Psoas muscle (tissue), 7 donors: ENCODE measurements at regions not wholly inside any gene's neighbourhood (a gene's known extent, or its start where the extent isn't known, plus 50 kb on each side); places are given as distances from the start of the nearest gene placed in this dataset.

Source experiments
- ATAC-seq, 4 donors: fragments of 200-7000 bp; cut with Tn5 transposase; one replicate each; pipeline ENCODE4 v1.9.1; 2020; ENCODE audit warnings: moderate library complexity in 3 of 4, mild to moderate bottlenecking in 2 of 4
- DNase-seq, 2 donors: peaks; one replicate each; pipeline ENCODE4 v3.0.0-alpha.2; 2020
- H3K27ac ChIP-seq: fragments of 200-600 bp; one replicate; pipeline ENCODE4 v1.8.0; 2022
- H3K27me3 ChIP-seq, 3 donors: fragments of 200-600 bp in 1 of 3; one replicate each; pipeline versions ENCODE4 v1.6.1 to v1.8.0; 2013 to 2022; ENCODE audit warnings: low read length in 2 of 3, mild to moderate bottlenecking in 2 of 3, moderate library complexity in 1 of 3; ENCODE audit not compliant: insufficient read depth in 3 of 3
- H3K36me3 ChIP-seq, 2 donors: fragments of 200-600 bp in 1 of 2; one replicate each; pipeline versions ENCODE4 v1.6.1 to v1.8.0; 2013 to 2022; ENCODE audit warnings: low read depth in 1 of 2, mild to moderate bottlenecking in 1 of 2, moderate library complexity in 1 of 2; ENCODE audit not compliant: insufficient read depth in 1 of 2
- H3K4me1 ChIP-seq: fragments of 200-600 bp; one replicate; pipeline ENCODE4 v1.8.0; 2022
- H3K4me3 ChIP-seq: fragments of 200-600 bp; one replicate; pipeline ENCODE4 v1.8.0; 2022; ENCODE audit warnings: mild to moderate bottlenecking
- H3K9me3 ChIP-seq: fragments of 200-600 bp; one replicate; pipeline ENCODE4 v1.8.0; 2022
- WGBS, 3 donors: extraction: QIAGEN DNeasy Blood & Tissue Kit; methylation state at CpG; one replicate each; pipeline versions ENCODE4 v1.1.6 to v1.1.7; 2013; 5-methylcytosine and 5-hydroxymethylcytosine counted together
- intact Hi-C, 2 donors: fragments of 100-400 bp; cut with DNase I; formaldehyde crosslinking; loops; one replicate each; pipeline versions ENCODE4 v1.11.0 to v1.14.2; 2022
- TF ChIP-seq, protein P1 (sequence below): fragments of 200-600 bp; IDR thresholded peaks from one replicate; pipeline ENCODE4 v1.8.0; 2022; ENCODE audit warnings: antibody characterized with exemption
- donor health status: healthy with polysubstance abuse.
- donor health status: DM: no; HTN: no; CAD: no; lungs with moderate emphysema.
- donor health status: Bipolar disorder and iron deficiency.
- donor health status: healthy.
- donor health status: DM: yes; HTN: yes; CAD: no.
- donor health status: DM: no; HTN: no; CAD: no.
- donor health status: DM: yes; HTN: yes; CAD: no.

DNA sequence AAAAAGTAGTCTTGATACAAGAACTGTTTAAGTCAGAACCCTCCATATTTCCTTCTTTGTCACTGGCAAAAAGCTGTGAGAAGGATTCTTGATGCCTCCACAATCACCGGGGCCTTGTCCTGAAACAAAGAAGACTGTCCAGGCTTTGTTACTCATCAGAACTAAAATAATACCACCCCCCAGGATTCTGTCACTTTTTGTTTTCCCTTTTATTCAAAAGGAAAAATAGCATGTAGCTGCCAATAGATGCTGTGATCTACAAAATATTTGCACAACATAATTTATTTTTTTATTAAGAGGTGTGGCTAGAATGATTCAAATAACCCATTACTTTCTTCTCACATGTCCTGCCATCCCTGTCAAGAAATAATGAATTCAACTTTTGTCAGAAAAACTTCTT, 173.7 kb downstream of the LYPLAL1 start:
- no peak overlapping the region for H3K4me3 ChIP-seq
- H3K36me3 ChIP-seq = no peaks in the 10 kb centered on the region
- H3K27ac ChIP-seq = peak overlapping the region; percentile 23
- DNase-seq = no peak
- TF ChIP-seq, protein P1, sequence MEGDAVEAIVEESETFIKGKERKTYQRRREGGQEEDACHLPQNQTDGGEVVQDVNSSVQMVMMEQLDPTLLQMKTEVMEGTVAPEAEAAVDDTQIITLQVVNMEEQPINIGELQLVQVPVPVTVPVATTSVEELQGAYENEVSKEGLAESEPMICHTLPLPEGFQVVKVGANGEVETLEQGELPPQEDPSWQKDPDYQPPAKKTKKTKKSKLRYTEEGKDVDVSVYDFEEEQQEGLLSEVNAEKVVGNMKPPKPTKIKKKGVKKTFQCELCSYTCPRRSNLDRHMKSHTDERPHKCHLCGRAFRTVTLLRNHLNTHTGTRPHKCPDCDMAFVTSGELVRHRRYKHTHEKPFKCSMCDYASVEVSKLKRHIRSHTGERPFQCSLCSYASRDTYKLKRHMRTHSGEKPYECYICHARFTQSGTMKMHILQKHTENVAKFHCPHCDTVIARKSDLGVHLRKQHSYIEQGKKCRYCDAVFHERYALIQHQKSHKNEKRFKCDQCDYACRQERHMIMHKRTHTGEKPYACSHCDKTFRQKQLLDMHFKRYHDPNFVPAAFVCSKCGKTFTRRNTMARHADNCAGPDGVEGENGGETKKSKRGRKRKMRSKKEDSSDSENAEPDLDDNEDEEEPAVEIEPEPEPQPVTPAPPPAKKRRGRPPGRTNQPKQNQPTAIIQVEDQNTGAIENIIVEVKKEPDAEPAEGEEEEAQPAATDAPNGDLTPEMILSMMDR = no peak
- intact Hi-C loops = no loop called here
- no peak for ATAC-seq
- no peaks in the 10 kb centered on the region for H3K9me3 ChIP-seq
- H3K4me1 ChIP-seq = peaks cover 26% of the 10 kb centered on the region
- no peaks in the 10 kb centered on the region for H3K27me3 ChIP-seq
- WGBS, 3 donors = 36 to 63% (median 57%) methylated on average over 1 of the region's 1 CpG

DNA sequence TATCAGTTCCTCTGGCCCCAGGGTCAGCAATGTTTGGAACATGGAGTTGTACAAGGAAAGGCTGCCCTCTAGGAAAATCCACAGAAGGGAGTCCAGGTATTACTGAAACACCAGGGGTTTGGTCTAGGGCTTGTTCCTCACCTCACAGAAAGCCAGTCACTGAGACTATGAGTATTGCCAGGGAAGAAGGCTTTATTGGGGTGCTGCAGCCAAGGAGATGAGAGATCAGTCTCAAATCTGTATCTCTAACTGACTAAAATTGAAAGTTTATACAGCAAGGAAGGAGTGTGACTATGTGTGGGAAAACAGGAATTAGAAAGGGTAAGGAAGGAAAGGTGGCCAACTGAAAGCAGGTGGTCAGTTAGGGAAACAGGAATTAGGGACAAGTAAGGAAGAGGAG, 172.3 kb downstream of the LYPLAL1 start:
- no peak overlapping the region for H3K4me3 ChIP-seq
- intact Hi-C loops = no loop called here
- DNase-seq (no peak), ATAC-seq (no peak)
- H3K9me3 ChIP-seq = no peaks in the 10 kb centered on the region
- TF ChIP-seq, protein P1 = no peak
- peaks cover 26% of the 10 kb centered on the region for H3K4me1 ChIP-seq
- no peaks in the 10 kb centered on the region for H3K27me3 ChIP-seq
- no peaks in the 10 kb centered on the region for H3K36me3 ChIP-seq
- H3K27ac ChIP-seq = no peak overlapping the region

GRCh38 chr1:219342836-219343235, 169.2 kb downstream of the LYPLAL1 start:
- TF ChIP-seq, protein P1 = no peak
- H3K4me1 ChIP-seq = peaks cover 16% of the 10 kb centered on the region
- H3K4me3 ChIP-seq = no peak overlapping the region
- no peaks in the 10 kb centered on the region for H3K36me3 ChIP-seq
- no peaks in the 10 kb centered on the region for H3K27me3 ChIP-seq
- intact Hi-C loops = no loop called here
- DNase-seq (no peak), ATAC-seq (no peak)
- H3K9me3 ChIP-seq = no peaks in the 10 kb centered on the region
- 89 to 90% (median 90%) methylated on average over 4 of the region's 4 CpGs for WGBS, 3 donors
- H3K27ac ChIP-seq = no peak overlapping the region

DNA sequence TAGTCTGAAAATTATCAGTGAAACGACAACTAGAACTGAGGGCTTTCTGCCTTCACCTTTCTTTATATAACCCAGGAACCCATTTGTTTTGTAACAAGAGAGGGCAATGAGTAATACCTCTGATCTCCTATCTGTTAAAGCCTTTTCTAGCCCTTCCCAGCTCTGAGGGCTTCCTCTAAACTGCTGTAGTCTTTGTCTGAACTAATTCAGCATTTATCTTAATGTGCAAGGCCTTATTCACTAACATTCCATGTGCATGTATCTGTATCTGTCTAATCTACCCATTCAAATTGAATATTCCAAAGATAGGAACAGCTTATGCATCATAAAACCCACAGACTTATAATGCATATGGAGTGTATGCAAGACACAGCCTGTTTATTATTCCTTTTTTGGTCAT, 167.1 kb downstream of the LYPLAL1 start:
- 74 to 77% (median 75%) methylated on average over 1 of the region's 1 CpG for WGBS, 3 donors

DNA sequence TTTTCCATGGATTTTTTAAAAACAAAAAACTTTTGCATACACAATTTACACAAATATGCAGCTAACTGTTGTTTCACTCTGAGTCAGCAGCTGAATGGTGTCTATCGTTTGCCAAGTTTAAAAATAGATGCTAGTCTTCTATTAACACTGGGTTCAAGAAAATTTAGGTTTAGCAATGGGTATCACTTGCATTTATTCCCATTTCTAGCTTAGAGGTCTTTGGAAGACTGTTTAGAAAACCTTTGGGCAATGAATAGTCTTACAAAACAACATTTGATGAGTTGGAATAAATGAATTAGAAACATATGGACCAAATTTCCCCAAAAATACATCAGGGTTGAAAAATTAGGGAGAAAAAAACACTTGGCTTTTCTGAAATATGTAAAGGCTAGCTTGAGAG, 165.8 kb downstream of the LYPLAL1 start:
- WGBS, 3 donors = 12 to 27% (median 18%) methylated on average over 1 of the region's 1 CpG
- Histone ChIP-seq H3K27ac (no peak overlapping the region), H3K9me3 (no peaks in the 10 kb centered on the region), H3K27me3 (no peaks in the 10 kb centered on the region), H3K36me3 (no peaks in the 10 kb centered on the region), H3K4me3 (no peak overlapping the region), H3K4me1 (peaks cover 4% of the 10 kb centered on the region)
- DNase-seq (no peak), ATAC-seq (no peak)
- intact Hi-C loops = no loop called here
- TF ChIP-seq, protein P1 = no peak

More for the DNA sequence above, 167.1 kb downstream of the LYPLAL1 start:
- no peak for ATAC-seq
- TF ChIP-seq, protein P1 = no peak
- DNase-seq = no peak
- Histone ChIP-seq H3K4me1 (peaks cover 4% of the 10 kb centered on the region), H3K27me3 (no peaks in the 10 kb centered on the region), H3K4me3 (no peak overlapping the region), H3K9me3 (no peaks in the 10 kb centered on the region), H3K36me3 (no peaks in the 10 kb centered on the region), H3K27ac (no peak overlapping the region)
- intact Hi-C loops = no loop called here
